ENCODE measurements at regions not wholly inside any gene's neighbourhood (a gene's known extent, or its start where the extent isn't known, plus 50 kb on each side); places are given as distances from the start of the nearest gene placed in this dataset.

- TF ChIP-seq CTCF (IDR thresholded peaks at IDR 0.05) = no peak
- Histone ChIP-seq H3K4me1 (ENCODE audit: insufficient read depth, low read length) (no peaks in the 10 kb centered on the region), H3K27ac (ENCODE audit: low read depth in 1 of 2, low read length in 2 of 2) (no peak overlapping the region), H3K27me3 (ENCODE audit: control insufficient read depth in 1 of 2, insufficient read depth in 2 of 2, low read length in 2 of 2) (no peaks in the 10 kb centered on the region), H3K4me3 (ENCODE audit: low read length) (no peak overlapping the region), H3K36me3 (ENCODE audit: insufficient read depth, low read length) (peaks cover 4% of the 10 kb centered on the region), H3K9me3 (ENCODE audit: control insufficient read depth in 1 of 2, insufficient read depth in 1 of 2, low read length in 2 of 2) (no peaks in the 10 kb centered on the region)
- POLR2A ChIA-PET = no interaction called here
- Mint-ChIP-seq H3K27me3 (no peaks in the 10 kb centered on the region), H3K27ac (no peak overlapping the region), H3K4me3 (no peak overlapping the region), H3K36me3 (ENCODE audit: low read depth) (peaks cover 10% of the 10 kb centered on the region), H3K4me1 (ENCODE audit: low read depth) (peaks cover 21% of the 10 kb centered on the region), H3K9me3 (no peaks in the 10 kb centered on the region)
- ATAC-seq (ENCODE audit: poor library complexity) (no peak), DNase-seq (no peak)
- CTCF ChIA-PET = no interaction called here
- intact Hi-C loops (cut with DNase I, micrococcal nuclease) = no loop called here
Measured at GRCh38 chr14:71486279-71486678, 445.9 kb upstream of the RGS6 start.

- intact Hi-C loops (cut with DNase I, micrococcal nuclease) = no loop called here
- no peak for ATAC-seq (ENCODE audit: poor library complexity)
- H3K4me1 ChIP-seq (ENCODE audit: insufficient read depth, low read length) = no peaks in the 10 kb centered on the region
- H3K9me3 ChIP-seq (ENCODE audit: control insufficient read depth in 1 of 2, insufficient read depth in 1 of 2, low read length in 2 of 2) = no peaks in the 10 kb centered on the region
- H3K27ac ChIP-seq (ENCODE audit: low read depth in 1 of 2, low read length in 2 of 2) = no peak overlapping the region
- H3K36me3 Mint-ChIP-seq (ENCODE audit: low read depth) = peaks cover 10% of the 10 kb centered on the region
- ChIA-PET CTCF (interaction anchor here (1.0 kb wide), 1 partner anchor 259 kb away, joined by 7 read pairs; no protein-coding TSS in a partner anchor), POLR2A (no interaction called here)
- H3K27me3 ChIP-seq (ENCODE audit: control insufficient read depth in 1 of 2, insufficient read depth in 2 of 2, low read length in 2 of 2) = no peaks in the 10 kb centered on the region
- H3K4me3 ChIP-seq (ENCODE audit: low read length) = no peak overlapping the region
- H3K27me3 Mint-ChIP-seq = no peaks in the 10 kb centered on the region
- peaks cover 27% of the 10 kb centered on the region for H3K4me1 Mint-ChIP-seq (ENCODE audit: low read depth)
- no peak overlapping the region for H3K4me3 Mint-ChIP-seq
- DNase-seq = no peak
- H3K9me3 Mint-ChIP-seq = no peaks in the 10 kb centered on the region
- no peak overlapping the region for H3K27ac Mint-ChIP-seq
- H3K36me3 ChIP-seq (ENCODE audit: insufficient read depth, low read length) = peaks cover 4% of the 10 kb centered on the region
- TF ChIP-seq CTCF (IDR thresholded peaks at IDR 0.05) = no peak
Measured at GRCh38 chr14:71487449-71487848, 444.8 kb upstream of the RGS6 start.

GRCh38 chr14:71487941-71488340, 444.3 kb upstream of the RGS6 start:
- Histone ChIP-seq H3K9me3 (ENCODE audit: control insufficient read depth in 1 of 2, insufficient read depth in 1 of 2, low read length in 2 of 2) (no peaks in the 10 kb centered on the region), H3K27me3 (ENCODE audit: control insufficient read depth in 1 of 2, insufficient read depth in 2 of 2, low read length in 2 of 2) (no peaks in the 10 kb centered on the region), H3K4me3 (ENCODE audit: low read length) (no peak overlapping the region), H3K27ac (ENCODE audit: low read depth in 1 of 2, low read length in 2 of 2) (no peak overlapping the region), H3K4me1 (ENCODE audit: insufficient read depth, low read length) (no peaks in the 10 kb centered on the region), H3K36me3 (ENCODE audit: insufficient read depth, low read length) (peaks cover 4% of the 10 kb centered on the region)
- ChIA-PET CTCF (interaction anchor here (1.0 kb wide), 2 partner anchors 258 to 1360 kb away, joined by 3 to 7 read pairs; no protein-coding TSS in a partner anchor), POLR2A (no interaction called here)
- DNase-seq (no peak), ATAC-seq (ENCODE audit: poor library complexity) (no peak)
- Mint-ChIP-seq H3K27me3 (no peaks in the 10 kb centered on the region), H3K36me3 (ENCODE audit: low read depth) (peaks cover 10% of the 10 kb centered on the region), H3K9me3 (no peaks in the 10 kb centered on the region), H3K4me1 (ENCODE audit: low read depth) (peaks cover 23% of the 10 kb centered on the region), H3K27ac (no peak overlapping the region), H3K4me3 (no peak overlapping the region)
- TF ChIP-seq CTCF (IDR thresholded peaks at IDR 0.05) = no peak
- intact Hi-C loops (cut with DNase I, micrococcal nuclease) = no loop called here
